PC-9 (cell line): ENCODE measurements at regions not wholly inside any gene's neighbourhood (a gene's known extent, or its start where the extent isn't known, plus 50 kb on each side); places are given as distances from the start of the nearest gene placed in this dataset.

ENCODE experiments used
- EZH2 ChIP-seq: fragments of 200-600 bp; sonication (generic); IDR thresholded peaks from 2 replicates; pipeline ENCODE4 v1.8.0; 2017; ENCODE audit warnings: antibody characterized with exemption, low read depth
- TF ChIP-seq, protein P1 (sequence below): fragments of 200-600 bp; sonication (generic); conservative IDR thresholded peaks from 2 replicates; pipeline ENCODE4 v1.6.1; 2017; ENCODE audit warnings: mixed run types, antibody characterized with exemption, mild to moderate bottlenecking, moderate library complexity

DNA sequence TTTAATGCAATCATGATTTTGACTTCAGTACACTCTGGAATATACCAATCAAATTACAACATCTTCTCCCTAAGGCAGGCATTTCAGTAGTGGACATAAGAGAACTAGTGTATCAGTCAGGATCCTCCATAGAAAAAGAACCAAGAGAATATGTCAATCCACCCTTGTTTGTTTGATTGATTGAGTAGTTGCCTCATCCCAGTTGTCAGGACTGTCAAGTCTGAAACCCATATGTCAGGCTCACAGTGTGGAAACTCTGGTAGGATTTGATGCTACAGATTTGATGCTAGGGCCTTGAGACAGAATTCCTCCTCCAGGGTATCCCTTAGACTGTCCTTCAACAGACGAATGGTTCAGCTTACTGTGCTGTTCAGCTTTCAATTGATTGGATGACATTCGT, 375.0 kb downstream of the ETS1 start:
- TF ChIP-seq, protein P1, sequence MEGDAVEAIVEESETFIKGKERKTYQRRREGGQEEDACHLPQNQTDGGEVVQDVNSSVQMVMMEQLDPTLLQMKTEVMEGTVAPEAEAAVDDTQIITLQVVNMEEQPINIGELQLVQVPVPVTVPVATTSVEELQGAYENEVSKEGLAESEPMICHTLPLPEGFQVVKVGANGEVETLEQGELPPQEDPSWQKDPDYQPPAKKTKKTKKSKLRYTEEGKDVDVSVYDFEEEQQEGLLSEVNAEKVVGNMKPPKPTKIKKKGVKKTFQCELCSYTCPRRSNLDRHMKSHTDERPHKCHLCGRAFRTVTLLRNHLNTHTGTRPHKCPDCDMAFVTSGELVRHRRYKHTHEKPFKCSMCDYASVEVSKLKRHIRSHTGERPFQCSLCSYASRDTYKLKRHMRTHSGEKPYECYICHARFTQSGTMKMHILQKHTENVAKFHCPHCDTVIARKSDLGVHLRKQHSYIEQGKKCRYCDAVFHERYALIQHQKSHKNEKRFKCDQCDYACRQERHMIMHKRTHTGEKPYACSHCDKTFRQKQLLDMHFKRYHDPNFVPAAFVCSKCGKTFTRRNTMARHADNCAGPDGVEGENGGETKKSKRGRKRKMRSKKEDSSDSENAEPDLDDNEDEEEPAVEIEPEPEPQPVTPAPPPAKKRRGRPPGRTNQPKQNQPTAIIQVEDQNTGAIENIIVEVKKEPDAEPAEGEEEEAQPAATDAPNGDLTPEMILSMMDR: no peak
- no peak for TF ChIP-seq EZH2
